Effector memory CD4-positive, alpha-beta T cell (primary cell): ENCODE measurements at regions not wholly inside any gene's neighbourhood (a gene's known extent, or its start where the extent isn't known, plus 50 kb on each side); places are given as distances from the start of the nearest gene placed in this dataset.

Experiments
- DNase-seq, 3 donors: peaks; one replicate each; pipeline ENCODE4 v3.0.0-alpha.2; 2020
- H3K27ac ChIP-seq: 2 replicates; pipeline ENCODE4 v1.7.0; 2013; ENCODE audit warnings: mild to moderate bottlenecking, low read length, moderate library complexity; ENCODE audit not compliant: insufficient read depth, poor library complexity, severe bottlenecking
- H3K27me3 ChIP-seq: replicated peaks from 2 replicates; pipeline ENCODE4 v1.7.0; 2013; ENCODE audit warnings: mild to moderate bottlenecking, low read length; ENCODE audit not compliant: insufficient read depth, control insufficient read depth, poor library complexity, severe bottlenecking
- H3K36me3 ChIP-seq: 2 replicates; pipeline ENCODE4 v1.7.0; 2013; ENCODE audit warnings: mild to moderate bottlenecking, low read length, moderate library complexity; ENCODE audit not compliant: control insufficient read depth, insufficient read depth
- H3K4me1 ChIP-seq: 2 replicates; pipeline ENCODE4 v1.7.0; 2013; ENCODE audit warnings: low read length, mild to moderate bottlenecking; ENCODE audit not compliant: control insufficient read depth, insufficient read depth, poor library complexity, severe bottlenecking
- H3K4me3 ChIP-seq: 2 replicates; pipeline ENCODE4 v1.7.0; 2013; ENCODE audit warnings: low read length, low read depth, mild to moderate bottlenecking; ENCODE audit not compliant: insufficient read depth, poor library complexity, severe bottlenecking
- H3K9me3 ChIP-seq: 2 replicates; pipeline ENCODE4 v1.7.0; 2013; ENCODE audit warnings: mild to moderate bottlenecking, low read length, moderate library complexity; ENCODE audit not compliant: control insufficient read depth

DNA sequence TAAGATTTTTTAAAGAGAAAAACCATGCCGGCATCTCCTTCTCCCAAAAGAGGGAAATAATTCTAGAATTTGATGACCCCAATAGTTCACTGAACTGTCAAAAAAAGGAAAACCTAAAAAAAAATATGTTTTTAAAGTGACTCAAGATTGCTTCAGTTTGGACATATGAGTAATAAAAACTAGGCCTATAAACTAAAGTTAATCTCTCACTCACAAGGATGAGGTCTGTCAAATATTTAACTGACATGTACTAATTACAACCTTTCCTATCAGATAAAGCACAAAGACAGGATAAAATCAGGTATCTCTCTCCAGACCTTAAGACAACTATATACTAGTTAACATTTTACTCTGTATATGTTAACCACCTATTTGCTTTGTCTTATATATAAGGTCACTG is 231.9 kb downstream of the NSUN3 start:
- no peak overlapping the region for H3K27ac ChIP-seq
- no peaks in the 10 kb centered on the region for H3K9me3 ChIP-seq
- H3K4me1 ChIP-seq: no peaks in the 10 kb centered on the region
- no peak for DNase-seq
- no peaks in the 10 kb centered on the region for H3K36me3 ChIP-seq
- no peak overlapping the region for H3K4me3 ChIP-seq
- H3K27me3 ChIP-seq: no peaks in the 10 kb centered on the region

DNA sequence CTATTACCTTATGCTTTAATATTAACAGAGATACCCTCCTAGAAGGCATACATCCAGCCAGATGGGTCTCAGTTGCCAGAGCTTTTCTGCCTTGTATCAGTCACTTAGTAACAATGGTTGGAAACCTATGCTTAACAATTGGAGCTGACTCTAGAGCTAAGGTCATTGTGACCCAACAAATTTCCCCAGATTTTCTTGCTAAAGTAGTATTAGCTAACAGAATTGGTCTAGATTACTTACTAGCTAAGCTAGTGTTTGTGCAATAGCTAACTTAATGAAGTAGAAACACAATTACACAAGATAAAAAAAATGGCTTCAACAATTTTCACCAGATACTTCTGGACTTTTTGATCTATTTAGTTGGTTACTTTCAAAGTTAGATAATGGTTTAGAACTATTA is 236.9 kb downstream of the NSUN3 start:
- Histone ChIP-seq H3K4me3 (no peak overlapping the region), H3K36me3 (no peaks in the 10 kb centered on the region), H3K9me3 (no peaks in the 10 kb centered on the region), H3K4me1 (no peaks in the 10 kb centered on the region), H3K27me3 (no peaks in the 10 kb centered on the region), H3K27ac (no peak overlapping the region)
- DNase-seq: no peak

DNA sequence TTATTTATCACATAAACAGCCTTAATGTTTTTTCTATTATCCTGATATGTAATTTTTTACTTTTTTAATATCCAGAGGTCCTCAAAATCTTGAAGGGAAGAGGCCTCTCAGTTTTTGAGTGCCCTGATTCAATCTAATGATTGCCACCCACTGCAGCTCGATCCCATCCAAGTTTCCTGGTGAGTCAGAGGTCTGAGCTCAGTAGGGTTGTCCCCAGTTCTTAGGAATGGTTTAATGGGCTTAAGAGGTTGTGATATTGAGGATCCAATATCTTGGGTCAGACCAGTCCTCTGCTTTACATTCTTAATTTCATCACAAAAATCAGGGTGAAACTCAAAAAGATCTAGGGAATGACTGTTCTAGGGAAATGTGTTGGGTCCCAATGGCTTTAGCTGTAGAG is 238.5 kb downstream of the NSUN3 start:
- Histone ChIP-seq H3K36me3 (no peaks in the 10 kb centered on the region), H3K4me1 (no peaks in the 10 kb centered on the region), H3K27ac (no peak overlapping the region)

DNA sequence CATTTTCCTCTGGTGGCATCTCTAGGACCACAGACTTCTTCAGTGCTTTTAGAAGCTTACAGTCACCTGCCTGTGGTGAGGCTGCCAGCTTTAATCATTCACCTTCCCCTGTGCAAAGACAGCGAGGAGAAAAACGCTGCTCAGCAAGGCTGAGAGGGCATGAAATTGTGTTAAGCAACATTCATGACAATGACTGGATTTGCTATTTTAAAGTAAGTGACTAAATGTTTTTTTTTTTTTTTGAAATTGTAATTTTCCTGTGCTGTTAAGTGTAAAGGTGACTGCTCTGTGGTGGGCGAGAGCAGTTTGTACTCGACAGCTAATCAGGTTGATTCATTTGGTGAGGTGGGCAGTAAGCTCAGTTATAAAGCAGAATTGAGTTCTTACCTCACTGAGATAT is 240.4 kb downstream of the NSUN3 start:
- H3K36me3 ChIP-seq: no peaks in the 10 kb centered on the region
- DNase-seq: no peak
- H3K27ac ChIP-seq: no peak overlapping the region

More for the DNA sequence above, 238.5 kb downstream of the NSUN3 start:
- Histone ChIP-seq H3K9me3 (no peaks in the 10 kb centered on the region), H3K4me3 (no peak overlapping the region), H3K27me3 (no peaks in the 10 kb centered on the region)
- no peak for DNase-seq

DNA sequence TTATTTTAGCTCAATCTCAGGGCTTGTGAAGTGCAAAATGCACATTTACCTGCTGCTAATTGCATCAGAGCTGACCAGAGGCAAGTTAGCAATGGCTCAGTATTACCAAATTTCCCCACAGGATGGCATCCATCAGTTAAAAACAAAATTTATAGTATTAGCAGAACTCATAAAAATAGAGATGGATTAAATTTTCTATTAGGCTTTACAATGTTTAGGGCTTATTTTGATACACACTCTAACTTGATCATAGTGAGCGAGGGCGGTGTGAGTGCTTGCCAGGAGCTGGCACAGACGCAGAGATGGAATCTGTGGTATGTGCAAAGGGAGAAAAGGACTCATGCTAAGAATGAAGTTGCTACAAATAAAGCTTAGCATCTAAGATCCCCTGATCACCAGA is 241.0 kb downstream of the NSUN3 start:
- DNase-seq: no peak
- H3K4me3 ChIP-seq: no peak overlapping the region
- H3K27me3 ChIP-seq: no peaks in the 10 kb centered on the region
- H3K9me3 ChIP-seq: no peaks in the 10 kb centered on the region
- no peaks in the 10 kb centered on the region for H3K36me3 ChIP-seq
- no peak overlapping the region for H3K27ac ChIP-seq
- no peaks in the 10 kb centered on the region for H3K4me1 ChIP-seq

More for the DNA sequence above, 240.4 kb downstream of the NSUN3 start:
- Histone ChIP-seq H3K4me3 (no peak overlapping the region), H3K9me3 (no peaks in the 10 kb centered on the region), H3K4me1 (no peaks in the 10 kb centered on the region), H3K27me3 (no peaks in the 10 kb centered on the region)

DNA sequence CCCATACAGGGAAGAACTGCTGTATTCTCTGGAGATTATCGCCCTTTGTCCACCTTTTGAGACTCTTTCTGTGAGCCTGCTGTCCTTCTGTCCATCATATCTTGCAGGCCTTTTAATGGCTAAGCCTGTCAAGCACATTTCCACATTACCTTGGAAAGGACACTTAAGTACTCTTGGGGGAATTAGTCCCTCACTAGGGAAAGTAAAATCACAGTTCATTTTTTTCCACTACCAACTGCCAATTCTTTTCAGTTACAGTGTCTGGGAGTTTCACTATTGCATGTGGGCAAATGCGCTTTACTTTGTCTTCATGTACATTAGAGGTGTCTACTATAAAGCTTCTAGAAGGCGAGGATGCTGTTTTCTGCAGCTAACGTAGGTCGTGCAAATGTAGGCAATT is 242.1 kb downstream of the NSUN3 start:
- no peak for DNase-seq
- Histone ChIP-seq H3K36me3 (no peaks in the 10 kb centered on the region), H3K27ac (no peak overlapping the region), H3K27me3 (no peaks in the 10 kb centered on the region), H3K4me3 (no peak overlapping the region), H3K9me3 (no peaks in the 10 kb centered on the region), H3K4me1 (no peaks in the 10 kb centered on the region)

DNA sequence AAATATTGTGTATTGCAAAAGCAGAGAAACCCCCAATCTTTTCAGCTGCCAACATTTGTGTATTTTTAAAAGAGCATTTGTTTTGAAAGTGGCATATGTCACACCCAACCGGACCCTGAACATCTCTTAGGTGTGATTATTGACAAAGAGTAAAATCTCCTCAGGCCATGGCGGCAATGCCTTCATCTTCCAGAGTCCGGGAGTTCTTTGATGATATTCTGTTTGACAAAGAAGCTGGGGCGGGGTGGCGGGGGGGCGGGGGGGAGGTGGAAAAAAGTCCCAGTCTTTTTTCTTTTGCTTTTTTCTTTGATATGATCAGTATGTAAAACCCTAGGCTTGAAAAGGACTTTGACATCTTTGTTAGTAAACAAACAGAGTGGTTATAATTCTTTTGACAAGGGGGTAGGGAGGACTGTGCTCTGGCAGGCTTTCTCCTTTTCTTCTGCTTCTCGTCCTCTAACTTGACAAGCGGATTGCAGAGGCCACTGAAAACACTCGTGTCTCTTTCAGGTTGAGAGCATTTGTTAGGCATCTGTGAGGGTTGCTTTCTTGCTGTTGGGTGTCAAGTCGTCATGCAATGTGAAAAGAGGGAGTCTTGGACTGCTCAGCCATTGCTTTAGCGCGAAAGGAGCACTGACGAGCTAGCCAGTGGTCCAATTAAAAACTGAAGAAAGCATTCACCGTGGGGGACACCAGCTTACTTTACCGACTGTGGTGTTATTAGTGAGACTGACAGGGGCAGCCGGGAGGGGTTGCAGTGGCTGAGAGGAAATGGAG is 243.2 kb downstream of the NSUN3 start:
- DNase-seq: no peak
- Histone ChIP-seq H3K27ac (no peak overlapping the region), H3K36me3 (no peaks in the 10 kb centered on the region), H3K4me3 (no peak overlapping the region), H3K9me3 (no peaks in the 10 kb centered on the region), H3K27me3 (no peaks in the 10 kb centered on the region), H3K4me1 (no peaks in the 10 kb centered on the region)

DNA sequence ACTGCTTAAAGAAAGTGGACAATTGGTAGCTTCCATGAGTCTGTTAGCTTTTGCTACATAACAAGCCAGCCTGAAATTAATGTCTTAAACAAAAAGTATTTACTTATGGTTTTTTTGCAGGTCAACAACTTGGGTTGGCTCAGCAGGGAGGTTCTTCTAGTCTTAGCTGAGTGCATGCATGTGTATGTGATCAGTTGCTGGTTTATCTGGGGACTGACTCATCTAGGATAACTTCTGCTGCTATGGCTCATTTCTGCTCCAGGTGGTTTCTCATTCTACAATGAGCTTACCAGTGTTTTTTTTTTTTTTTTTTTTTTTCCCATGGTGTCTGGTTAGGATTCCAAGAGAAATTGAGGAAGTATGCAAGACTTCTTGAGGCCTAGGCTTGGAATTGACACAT is 244.7 kb downstream of the NSUN3 start:
- Histone ChIP-seq H3K4me1 (no peaks in the 10 kb centered on the region), H3K9me3 (no peaks in the 10 kb centered on the region), H3K36me3 (no peaks in the 10 kb centered on the region), H3K27me3 (no peaks in the 10 kb centered on the region), H3K27ac (no peak overlapping the region), H3K4me3 (no peak overlapping the region)
- DNase-seq: no peak

DNA sequence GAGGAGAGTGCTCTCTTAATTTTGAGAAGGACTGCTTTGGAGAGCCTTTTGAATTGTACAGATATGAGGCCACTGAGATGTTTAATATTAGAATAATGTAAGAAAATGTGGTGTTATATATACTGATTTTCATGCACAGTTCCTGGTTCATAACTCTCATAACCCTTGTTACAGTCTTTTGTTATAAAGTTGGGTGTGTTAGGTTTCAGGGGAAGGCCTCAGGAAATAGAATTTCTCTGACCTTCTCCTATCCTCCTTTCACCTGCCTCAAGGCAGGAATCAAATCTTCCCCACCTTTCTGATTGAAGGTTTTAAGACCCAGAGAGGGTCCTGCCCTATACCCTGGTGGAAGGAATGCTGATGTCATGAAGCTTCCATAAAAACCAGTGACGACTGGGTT is 245.9 kb downstream of the NSUN3 start:
- Histone ChIP-seq H3K36me3 (no peaks in the 10 kb centered on the region), H3K27ac (no peak overlapping the region), H3K4me1 (no peaks in the 10 kb centered on the region), H3K27me3 (no peaks in the 10 kb centered on the region), H3K4me3 (no peak overlapping the region), H3K9me3 (no peaks in the 10 kb centered on the region)
- no peak for DNase-seq

DNA sequence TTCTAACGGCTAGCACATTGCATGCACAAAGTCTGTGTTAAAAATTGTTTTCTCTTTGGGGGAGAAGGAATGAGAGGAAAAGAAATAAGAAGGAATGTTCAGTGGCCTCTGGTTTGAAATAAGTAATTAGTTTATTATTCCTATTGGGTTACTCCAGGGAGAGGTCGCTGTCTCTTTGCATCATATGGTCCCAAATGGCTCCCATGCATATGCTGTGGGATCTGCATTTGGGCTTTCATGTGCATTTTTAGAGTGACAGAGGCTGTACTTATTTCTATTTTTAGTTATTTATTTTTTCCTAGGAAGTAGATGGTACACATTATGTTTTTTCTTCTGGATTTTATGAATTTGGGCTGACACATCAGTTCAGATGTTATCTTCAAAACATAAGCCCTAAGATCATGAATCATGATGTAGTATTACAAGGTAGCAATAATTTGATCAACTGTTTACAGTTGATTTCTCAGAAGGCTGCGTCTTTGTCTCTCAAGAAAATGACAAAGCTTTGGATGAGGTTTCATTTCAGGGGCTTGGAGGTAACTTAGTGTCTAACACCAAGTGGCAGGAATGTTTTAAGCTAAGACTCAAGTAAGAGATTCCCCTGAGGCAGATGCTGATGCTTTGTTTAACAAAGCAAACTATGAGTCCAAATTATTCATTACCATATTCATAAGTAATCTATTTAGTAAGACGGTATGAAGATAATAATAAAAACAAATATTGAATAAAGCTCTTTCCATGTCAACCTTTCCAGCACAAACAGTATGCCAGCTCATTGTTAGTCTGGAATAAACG is 247.7 kb downstream of the NSUN3 start:
- H3K9me3 ChIP-seq: no peaks in the 10 kb centered on the region
- no peak for DNase-seq
- H3K4me3 ChIP-seq: no peak overlapping the region
- H3K4me1 ChIP-seq: no peaks in the 10 kb centered on the region
- H3K27ac ChIP-seq: no peak overlapping the region
- H3K36me3 ChIP-seq: no peaks in the 10 kb centered on the region
- H3K27me3 ChIP-seq: no peaks in the 10 kb centered on the region
